ENCODE measurements at regions not wholly inside any gene's neighbourhood (a gene's known extent, or its start where the extent isn't known, plus 50 kb on each side); places are given as distances from the start of the nearest gene placed in this dataset.
"Not testable (repeated sequence)": the region's sequence is repeated elsewhere in the genome, so short reads cannot be mapped to it uniquely, and the experiment has no call there.

DNA sequence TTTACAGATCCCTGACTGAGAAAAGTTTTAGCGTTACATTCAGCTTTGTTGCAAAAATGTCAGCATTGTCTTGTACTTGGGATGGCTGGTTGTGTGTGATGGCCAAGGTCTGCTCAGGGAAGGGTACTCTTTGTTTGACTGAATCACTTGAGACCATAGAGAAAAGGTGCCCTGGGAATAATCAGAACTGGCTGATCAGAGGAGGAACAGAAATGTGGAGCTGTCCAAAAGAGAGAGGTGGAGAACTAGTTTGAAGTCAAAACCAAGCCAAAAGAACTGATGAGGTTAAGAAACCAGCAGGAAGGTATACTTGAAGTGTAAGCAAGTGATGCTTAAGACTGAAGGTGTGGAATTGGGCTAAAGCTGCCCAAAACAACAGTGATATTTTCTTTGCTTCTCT is 107.6 kb upstream of the LYPLAL1 start:
- TF ChIP-seq, protein P1, sequence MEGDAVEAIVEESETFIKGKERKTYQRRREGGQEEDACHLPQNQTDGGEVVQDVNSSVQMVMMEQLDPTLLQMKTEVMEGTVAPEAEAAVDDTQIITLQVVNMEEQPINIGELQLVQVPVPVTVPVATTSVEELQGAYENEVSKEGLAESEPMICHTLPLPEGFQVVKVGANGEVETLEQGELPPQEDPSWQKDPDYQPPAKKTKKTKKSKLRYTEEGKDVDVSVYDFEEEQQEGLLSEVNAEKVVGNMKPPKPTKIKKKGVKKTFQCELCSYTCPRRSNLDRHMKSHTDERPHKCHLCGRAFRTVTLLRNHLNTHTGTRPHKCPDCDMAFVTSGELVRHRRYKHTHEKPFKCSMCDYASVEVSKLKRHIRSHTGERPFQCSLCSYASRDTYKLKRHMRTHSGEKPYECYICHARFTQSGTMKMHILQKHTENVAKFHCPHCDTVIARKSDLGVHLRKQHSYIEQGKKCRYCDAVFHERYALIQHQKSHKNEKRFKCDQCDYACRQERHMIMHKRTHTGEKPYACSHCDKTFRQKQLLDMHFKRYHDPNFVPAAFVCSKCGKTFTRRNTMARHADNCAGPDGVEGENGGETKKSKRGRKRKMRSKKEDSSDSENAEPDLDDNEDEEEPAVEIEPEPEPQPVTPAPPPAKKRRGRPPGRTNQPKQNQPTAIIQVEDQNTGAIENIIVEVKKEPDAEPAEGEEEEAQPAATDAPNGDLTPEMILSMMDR (IDR thresholded peaks at IDR 0.05; ENCODE audit: insufficient read depth in 1 of 2, low read depth in 1 of 2, low read length in 1 of 2, severe bottlenecking in 1 of 2, unreplicated experiment in 1 of 2), result no peak
- no peak overlapping the region for H3K4me3 Mint-ChIP-seq (ENCODE audit: unreplicated experiment)
- H3K9me3 Mint-ChIP-seq (ENCODE audit: unreplicated experiment), result peaks cover 10% of the 10 kb centered on the region
- BruUV-seq (replicated peaks), result no TSS peak
- no peaks in the 10 kb centered on the region for H3K36me3 Mint-ChIP-seq (ENCODE audit: insufficient read depth, unreplicated experiment)
- ChIA-PET POLR2A (no interaction called here), CTCF (interaction anchor here (0.9 to 1.0 kb wide), 2 partner anchors 126 to 767 kb away, joined by 3 to 4 read pairs; no protein-coding TSS in a partner anchor)
- H3K27ac Mint-ChIP-seq (ENCODE audit: unreplicated experiment), result no peak overlapping the region
- H3K9me3 ChIP-seq, result no peaks in the 10 kb centered on the region; the same call in 1 of the 2 replicates
- no peaks in the 10 kb centered on the region for H3K36me3 ChIP-seq (ENCODE audit: control insufficient read depth, insufficient read depth, low read length)
- no peak overlapping the region for H3K4me3 ChIP-seq (ENCODE audit: low read depth, low read length)
- no peak for DNase-seq
- H3K4me1 Mint-ChIP-seq (ENCODE audit: low read depth, unreplicated experiment), result no peaks in the 10 kb centered on the region
- H3K27me3 Mint-ChIP-seq (ENCODE audit: insufficient read depth, unreplicated experiment), result no peaks in the 10 kb centered on the region
- intact Hi-C loops (cut with micrococcal nuclease; ENCODE audit: unreplicated experiment), result loop anchor here (5.0 to 10.0 kb wide), 2 partner anchors 201 to 321 kb away; no protein-coding TSS in a partner anchor
- H3K27me3 ChIP-seq (replicated peaks; ENCODE audit: control insufficient read depth, insufficient read depth, low read length), result no peaks in the 10 kb centered on the region
- no peaks in the 10 kb centered on the region for H3K4me1 ChIP-seq

DNA sequence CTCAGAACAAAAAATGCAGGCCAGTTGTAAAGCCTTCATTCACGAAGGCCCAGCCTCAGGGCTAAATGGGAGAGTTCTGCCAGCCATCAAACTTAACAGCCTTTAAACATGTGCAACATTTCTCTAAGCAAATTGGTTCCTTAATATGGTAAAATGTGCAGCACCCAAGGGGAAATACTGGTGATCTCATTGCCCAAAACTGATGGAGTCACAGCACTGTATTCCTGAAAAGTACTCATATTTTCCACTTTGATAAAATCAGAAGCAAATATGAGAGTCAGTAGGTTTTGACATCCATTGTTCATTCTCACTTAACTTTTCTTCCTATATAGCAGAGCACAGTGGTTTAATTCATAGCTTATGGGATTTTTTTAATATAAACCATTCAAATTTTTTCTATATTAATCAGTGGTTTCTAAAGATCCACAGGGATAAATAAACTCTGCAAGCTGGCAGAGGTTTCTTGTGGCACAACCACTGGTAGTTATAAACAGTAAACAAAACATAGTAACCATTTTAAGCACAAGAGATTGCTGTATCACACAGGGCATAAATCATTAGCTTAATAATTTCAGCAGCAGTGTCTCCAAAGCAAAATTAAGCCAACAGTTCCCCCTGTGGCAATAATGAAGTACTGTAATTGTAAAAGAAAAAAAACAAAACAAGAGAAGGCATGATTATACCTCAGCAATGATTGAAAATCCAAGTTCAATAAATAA is 106.9 kb upstream of the LYPLAL1 start:
- H3K4me1 ChIP-seq, result no peaks in the 10 kb centered on the region
- H3K4me1 Mint-ChIP-seq (ENCODE audit: low read depth, unreplicated experiment), result no peaks in the 10 kb centered on the region
- no peak for DNase-seq
- H3K27ac Mint-ChIP-seq (ENCODE audit: unreplicated experiment), result no peak overlapping the region
- H3K9me3 ChIP-seq, result no peaks in the 10 kb centered on the region; the same call in 1 of the 2 replicates
- TF ChIP-seq, protein P1 (IDR thresholded peaks at IDR 0.05; ENCODE audit: insufficient read depth in 1 of 2, low read depth in 1 of 2, low read length in 1 of 2, severe bottlenecking in 1 of 2, unreplicated experiment in 1 of 2), result peak; percentile 30 to 38
- H3K4me3 Mint-ChIP-seq (ENCODE audit: unreplicated experiment), result no peak overlapping the region
- H3K27me3 Mint-ChIP-seq (ENCODE audit: insufficient read depth, unreplicated experiment), result no peaks in the 10 kb centered on the region
- POLR2A ChIA-PET, result no interaction called here
- H3K36me3 ChIP-seq (ENCODE audit: control insufficient read depth, insufficient read depth, low read length), result no peaks in the 10 kb centered on the region
- no TSS peak for BruUV-seq (replicated peaks)
- CTCF ChIA-PET, result interaction anchor here (0.7 to 1.0 kb wide), 6 partner anchors 125 to 807 kb away, joined by 3 to 5 read pairs (median 4); no protein-coding TSS in a partner anchor
- peaks cover 11% of the 10 kb centered on the region for H3K9me3 Mint-ChIP-seq (ENCODE audit: unreplicated experiment)
- intact Hi-C loops (cut with micrococcal nuclease; ENCODE audit: unreplicated experiment), result loop anchor here (1.0 to 10.0 kb wide), 4 partner anchors 202 to 736 kb away; no protein-coding TSS in a partner anchor
- H3K36me3 Mint-ChIP-seq (ENCODE audit: insufficient read depth, unreplicated experiment), result no peaks in the 10 kb centered on the region
- H3K27me3 ChIP-seq (replicated peaks; ENCODE audit: control insufficient read depth, insufficient read depth, low read length), result no peaks in the 10 kb centered on the region
- no peak overlapping the region for H3K4me3 ChIP-seq (ENCODE audit: low read depth, low read length)

DNA sequence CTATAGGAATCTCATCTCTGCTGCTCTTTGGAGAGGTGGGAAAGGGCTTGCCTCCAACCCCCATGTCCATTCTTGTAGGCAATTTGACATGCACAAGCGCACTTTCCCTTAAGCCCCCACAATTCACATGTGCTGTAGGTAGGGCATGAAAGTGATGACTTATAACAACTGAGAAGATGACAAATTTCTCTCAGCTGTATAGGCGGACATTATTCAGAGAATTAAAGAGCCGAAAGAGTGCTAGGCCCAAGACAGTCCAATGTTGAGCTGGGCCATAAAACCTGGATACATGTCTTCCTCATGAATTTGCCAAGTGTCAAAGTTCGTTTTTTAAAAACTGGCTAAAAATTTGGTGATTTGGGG is 106.3 kb upstream of the LYPLAL1 start:
- Mint-ChIP-seq H3K4me1 (ENCODE audit: low read depth, unreplicated experiment) (no peaks in the 10 kb centered on the region), H3K9me3 (ENCODE audit: unreplicated experiment) (peaks cover 14% of the 10 kb centered on the region), H3K27me3 (ENCODE audit: insufficient read depth, unreplicated experiment) (no peaks in the 10 kb centered on the region), H3K4me3 (ENCODE audit: unreplicated experiment) (no peak overlapping the region), H3K36me3 (ENCODE audit: insufficient read depth, unreplicated experiment) (no peaks in the 10 kb centered on the region), H3K27ac (ENCODE audit: unreplicated experiment) (no peak overlapping the region)
- TF ChIP-seq, protein P1 (IDR thresholded peaks at IDR 0.05; ENCODE audit: insufficient read depth in 1 of 2, low read depth in 1 of 2, low read length in 1 of 2, severe bottlenecking in 1 of 2, unreplicated experiment in 1 of 2), result no peak
- no peak for DNase-seq
- no TSS peak for BruUV-seq (replicated peaks)
- Histone ChIP-seq H3K4me1 (no peaks in the 10 kb centered on the region), H3K36me3 (ENCODE audit: control insufficient read depth, insufficient read depth, low read length) (no peaks in the 10 kb centered on the region), H3K4me3 (ENCODE audit: low read depth, low read length) (no peak overlapping the region), H3K9me3 (peaks cover under 1% of the 10 kb centered on the region; the same call in 1 of the 2 replicates), H3K27me3 (replicated peaks; ENCODE audit: control insufficient read depth, insufficient read depth, low read length) (no peaks in the 10 kb centered on the region)
- ChIA-PET CTCF (interaction anchor here (0.7 to 1.0 kb wide), 5 partner anchors 521 to 807 kb away, joined by 3 to 5 read pairs (median 4); no protein-coding TSS in a partner anchor), POLR2A (no interaction called here)
- intact Hi-C loops (cut with micrococcal nuclease; ENCODE audit: unreplicated experiment), result loop anchor here (1.0 to 10.0 kb wide), 4 partner anchors 203 to 737 kb away; no protein-coding TSS in a partner anchor

DNA sequence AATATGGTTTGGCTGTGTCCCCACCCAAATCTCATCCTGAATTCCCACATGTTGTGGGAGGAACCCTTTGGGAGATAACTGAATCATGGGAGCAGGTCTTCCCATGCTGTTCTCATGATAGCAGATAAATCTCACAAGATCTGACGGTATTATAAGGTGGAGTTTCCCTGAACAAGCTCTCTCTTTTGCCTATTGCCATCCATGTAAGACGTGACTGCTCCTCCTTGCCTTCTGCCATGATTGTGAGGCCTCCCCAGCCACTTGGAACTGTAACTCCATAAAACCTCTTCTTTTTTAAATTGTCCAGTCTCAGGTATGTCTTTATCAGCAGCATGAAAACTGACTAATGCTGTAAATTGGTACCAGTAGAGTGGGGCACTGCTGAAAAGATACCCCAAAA is 103.3 kb upstream of the LYPLAL1 start:
- H3K4me3 Mint-ChIP-seq (ENCODE audit: unreplicated experiment); CTCF ChIA-PET; H3K9me3 ChIP-seq; POLR2A ChIA-PET; H3K36me3 Mint-ChIP-seq (ENCODE audit: insufficient read depth, unreplicated experiment); BruUV-seq (replicated peaks); DNase-seq; H3K4me3 ChIP-seq (ENCODE audit: low read depth, low read length); H3K36me3 ChIP-seq (ENCODE audit: control insufficient read depth, insufficient read depth, low read length); H3K27me3 Mint-ChIP-seq (ENCODE audit: insufficient read depth, unreplicated experiment); H3K27ac Mint-ChIP-seq (ENCODE audit: unreplicated experiment); H3K4me1 Mint-ChIP-seq (ENCODE audit: low read depth, unreplicated experiment); H3K27me3 ChIP-seq (replicated peaks; ENCODE audit: control insufficient read depth, insufficient read depth, low read length): not testable (repeated sequence)
- H3K9me3 Mint-ChIP-seq (ENCODE audit: unreplicated experiment), result peaks cover 21% of the 10 kb centered on the region
- intact Hi-C loops (cut with micrococcal nuclease; ENCODE audit: unreplicated experiment), result loop anchor here (10.0 kb wide), 1 partner anchor 494 kb away; no protein-coding TSS in a partner anchor
- H3K4me1 ChIP-seq, result peaks cover 14% of the 10 kb centered on the region
